GM19035 (cell line): ENCODE measurements at regions not wholly inside any gene's neighbourhood (a gene's known extent, or its start where the extent isn't known, plus 50 kb on each side); places are given as distances from the start of the nearest gene placed in this dataset.

ENCODE experiments used
- ATAC-seq: cut with Tn5 transposase; IDR thresholded peaks from one replicate; pipeline ENCODE4 v1.9.1; 2021; ENCODE audit not compliant: unreplicated experiment

- ATAC-seq: no peak
Measured at GRCh38 chr9:78559449-78559885, 262.5 kb downstream of the PSAT1 start.

- no peak for ATAC-seq
Measured at GRCh38 chr9:78562021-78562420, 265.1 kb downstream of the PSAT1 start.

DNA sequence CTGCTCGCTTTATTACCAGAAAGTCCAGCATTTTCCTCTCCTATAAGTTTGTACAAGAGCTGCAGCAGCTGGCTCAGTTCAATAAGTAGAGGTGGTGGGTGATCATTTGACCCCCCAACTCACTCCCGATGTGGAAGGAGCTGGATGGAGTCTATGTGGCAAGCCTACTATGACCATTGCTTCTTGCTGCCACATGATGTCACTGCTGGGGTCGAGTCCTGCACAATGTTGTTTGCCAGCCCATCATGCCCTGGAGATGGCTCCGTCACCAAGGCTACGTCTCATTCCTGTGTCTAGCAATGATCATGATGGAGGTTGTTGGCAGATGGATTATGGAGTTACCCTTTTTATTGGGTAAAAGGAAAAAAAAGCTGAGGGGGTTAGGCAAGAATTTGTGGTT, 266.3 kb downstream of the PSAT1 start:
- ATAC-seq: no peak

DNA sequence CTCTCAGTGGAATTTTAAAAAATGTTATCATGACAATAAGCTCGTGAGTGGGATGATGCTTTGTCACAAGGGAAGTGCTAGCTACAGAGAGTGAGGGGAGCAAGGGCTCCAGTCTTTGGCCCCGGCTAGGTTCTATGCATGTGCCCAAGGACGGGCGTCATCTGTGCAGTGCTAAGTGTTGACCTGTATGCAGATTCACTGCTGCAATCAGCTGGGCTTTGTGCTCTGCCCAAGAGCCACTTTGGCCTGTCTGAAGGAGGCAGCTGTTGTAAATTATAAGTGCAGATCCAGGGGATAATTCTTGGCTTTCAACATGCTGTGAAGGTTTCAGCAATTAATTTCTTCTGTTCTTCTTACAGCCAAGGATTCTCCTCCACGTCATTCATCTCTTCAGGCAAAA, 268.6 kb downstream of the PSAT1 start:
- ATAC-seq: no peak

- no peak for ATAC-seq
Measured at GRCh38 chr9:78566521-78566920, 269.6 kb downstream of the PSAT1 start.

DNA sequence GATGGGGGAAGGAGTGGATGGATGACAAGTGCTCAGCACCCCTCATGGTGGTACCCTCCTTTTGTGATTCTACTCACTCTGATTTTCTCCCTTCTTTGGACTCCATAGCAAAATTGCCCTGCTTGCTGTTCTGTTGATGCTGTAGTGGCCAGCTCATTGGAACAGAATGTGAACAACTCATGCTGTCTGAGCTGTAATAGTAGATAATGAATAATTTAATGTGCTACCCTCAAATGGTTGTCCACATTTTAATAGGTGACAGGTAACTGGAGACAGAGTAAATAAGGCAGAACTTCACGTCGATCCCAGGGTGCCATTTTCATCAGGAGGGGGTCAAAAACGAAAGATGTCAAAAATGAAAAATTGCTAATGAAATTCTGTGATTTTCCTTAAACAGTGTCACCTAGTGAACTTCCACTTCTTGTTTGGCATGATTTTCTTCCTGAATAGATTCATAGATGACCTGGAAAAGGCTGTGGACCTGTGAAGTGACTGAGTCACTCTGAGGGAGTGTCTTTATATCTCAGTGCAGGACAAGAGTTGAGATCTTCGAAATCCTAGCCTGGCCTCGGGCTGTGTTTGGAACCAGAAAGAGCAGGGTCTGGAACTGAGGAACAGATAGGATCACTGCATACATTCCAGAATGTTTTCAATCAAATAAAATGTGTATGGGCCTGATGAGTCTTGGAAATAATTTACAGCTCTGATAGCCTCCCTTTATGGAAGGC, 270.2 kb downstream of the PSAT1 start:
- ATAC-seq: no peak

- ATAC-seq: no peak
Measured at GRCh38 chr9:78567693-78568092, 270.8 kb downstream of the PSAT1 start.

- ATAC-seq: no peak
Measured at GRCh38 chr9:78568774-78569173, 271.8 kb downstream of the PSAT1 start.

- ATAC-seq: no peak
Measured at GRCh38 chr9:78572266-78572665, 275.3 kb downstream of the PSAT1 start.

DNA sequence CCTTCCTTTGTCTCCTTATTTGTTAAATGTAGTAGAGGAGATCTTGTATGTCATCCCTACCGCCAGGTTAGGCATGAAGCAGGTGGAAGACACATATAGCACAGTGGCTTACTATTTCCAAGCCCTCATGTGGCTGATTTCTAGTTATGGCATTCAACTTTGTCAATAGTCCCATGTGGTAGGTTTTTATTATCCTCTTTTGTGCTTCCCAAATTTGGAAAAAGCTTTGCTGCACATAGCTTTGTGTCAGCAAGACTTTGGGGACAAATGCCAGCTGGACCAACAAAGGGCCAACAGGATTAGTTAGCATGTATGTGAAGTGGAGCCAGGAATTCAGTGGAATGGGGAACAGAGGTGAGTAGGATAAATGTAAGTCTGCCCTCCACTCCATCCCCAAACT, 276.3 kb downstream of the PSAT1 start:
- ATAC-seq: no peak

GRCh38 chr9:78573669-78574068, 276.7 kb downstream of the PSAT1 start:
- ATAC-seq: no peak

GRCh38 chr9:78574354-78575045, 277.6 kb downstream of the PSAT1 start:
- no peak for ATAC-seq

- no peak for ATAC-seq
Measured at GRCh38 chr9:78575081-78575480, 278.2 kb downstream of the PSAT1 start.

GRCh38 chr9:78575771-78576170, 278.8 kb downstream of the PSAT1 start:
- no peak for ATAC-seq

DNA sequence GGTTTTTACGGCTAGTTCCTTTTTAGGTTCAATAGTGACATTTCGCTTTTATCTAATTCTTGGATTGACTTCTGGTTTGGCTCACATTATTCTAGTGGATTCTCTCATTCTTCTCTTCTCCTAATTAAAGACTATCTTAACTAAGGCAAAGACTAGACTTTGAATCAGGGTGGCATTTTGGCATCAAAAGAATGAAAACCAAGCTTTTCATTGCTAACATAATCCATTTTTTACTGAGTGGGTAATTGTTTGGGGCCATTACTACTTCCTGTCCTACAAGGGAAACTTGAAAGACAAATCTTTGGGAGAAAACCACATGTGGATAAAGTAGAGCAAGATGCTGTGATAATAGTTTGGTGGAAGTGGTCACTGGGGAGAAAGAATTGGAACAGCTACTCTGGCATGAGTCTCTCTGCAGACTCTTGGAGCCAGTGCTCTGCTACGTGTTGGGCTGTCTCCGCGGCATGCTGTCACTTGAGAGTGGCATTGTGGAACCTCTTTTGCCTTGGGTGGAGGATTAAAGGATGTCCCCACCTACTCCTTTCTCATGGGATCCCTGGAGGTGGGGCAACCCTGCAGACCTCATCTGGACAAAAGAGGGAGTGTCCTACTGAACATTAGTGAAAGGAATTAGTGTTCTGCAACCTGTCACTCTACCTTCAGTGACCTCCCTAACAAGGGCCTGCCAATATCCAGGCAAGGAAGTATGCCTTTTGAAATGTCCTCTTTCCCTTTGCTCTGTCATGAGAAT, 280.4 kb downstream of the PSAT1 start:
- no peak for ATAC-seq

DNA sequence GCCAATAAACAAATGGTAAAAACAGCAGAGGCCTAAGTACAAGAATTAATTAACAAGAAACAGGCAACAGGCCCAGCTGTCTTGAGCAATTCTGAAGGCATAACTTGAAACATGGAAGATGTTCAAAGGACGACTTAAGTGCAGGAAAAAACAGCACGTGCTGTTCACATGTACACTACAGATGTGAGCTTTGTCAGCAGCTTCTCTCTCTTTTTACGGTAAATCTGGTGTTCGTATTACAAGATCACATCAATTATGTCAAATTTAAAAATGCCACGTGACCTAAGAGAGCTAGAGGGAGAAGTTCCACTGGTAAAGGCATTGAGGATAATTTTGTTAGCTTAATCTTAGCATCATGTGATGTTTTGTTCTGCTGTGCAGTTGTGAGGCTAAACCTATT, 281.1 kb downstream of the PSAT1 start:
- no peak for ATAC-seq

GRCh38 chr9:78582821-78583220, 285.9 kb downstream of the PSAT1 start:
- no peak for ATAC-seq

DNA sequence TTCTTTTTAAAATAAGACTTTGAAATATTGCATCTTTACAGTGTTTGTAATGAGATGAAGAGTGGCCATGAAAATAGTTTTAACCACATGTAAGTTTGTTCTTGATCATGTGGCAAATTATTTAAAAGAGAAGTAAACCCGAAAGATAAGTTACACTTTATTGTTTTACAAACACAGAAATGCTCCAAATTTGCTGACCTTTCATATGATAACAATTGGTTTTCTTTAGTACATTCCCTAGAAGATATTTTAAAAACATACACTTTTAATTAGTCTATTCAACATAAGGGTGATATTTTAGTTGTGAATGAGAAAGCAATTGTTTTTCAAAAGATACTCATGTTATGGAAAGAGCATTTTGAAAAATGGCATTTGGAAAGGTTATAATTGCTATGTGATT, 287.7 kb downstream of the PSAT1 start:
- no peak for ATAC-seq

DNA sequence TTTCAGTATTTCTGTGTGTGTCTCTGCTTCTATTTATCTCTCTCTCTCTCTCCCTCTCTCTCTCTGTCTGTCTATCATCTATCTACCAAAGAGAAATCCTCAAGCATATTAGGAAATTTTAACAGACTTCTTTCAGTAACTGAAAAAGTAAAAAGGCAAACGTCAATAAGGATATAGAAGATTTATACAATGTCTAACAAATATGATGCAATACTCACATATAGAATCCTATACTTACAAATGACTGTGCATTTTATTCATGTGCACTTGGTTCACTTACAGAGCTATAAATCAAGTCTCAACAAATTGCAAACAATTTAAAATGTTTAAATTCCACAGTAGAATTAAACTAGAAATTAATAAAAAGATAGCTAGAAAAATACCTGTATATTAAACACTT, 289.0 kb downstream of the PSAT1 start:
- ATAC-seq: no peak

DNA sequence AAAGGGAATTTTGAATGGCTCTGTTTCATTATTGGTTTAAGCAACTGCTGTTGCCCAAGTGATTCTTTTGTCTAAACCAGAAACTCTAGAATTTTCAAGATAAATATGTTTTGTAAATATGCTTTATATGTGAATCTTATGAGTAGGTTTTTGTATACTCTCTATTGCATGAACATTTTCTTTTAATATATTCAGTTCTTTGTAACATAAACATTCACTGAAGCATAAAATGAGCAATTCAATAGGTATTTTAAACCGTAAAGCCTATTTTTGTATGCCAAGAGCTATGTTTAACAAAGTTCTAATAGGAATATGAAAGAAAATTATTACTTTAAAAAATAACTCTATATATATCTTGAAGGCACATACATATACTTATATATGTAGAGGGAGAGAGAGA, 293.1 kb downstream of the PSAT1 start:
- ATAC-seq: no peak

DNA sequence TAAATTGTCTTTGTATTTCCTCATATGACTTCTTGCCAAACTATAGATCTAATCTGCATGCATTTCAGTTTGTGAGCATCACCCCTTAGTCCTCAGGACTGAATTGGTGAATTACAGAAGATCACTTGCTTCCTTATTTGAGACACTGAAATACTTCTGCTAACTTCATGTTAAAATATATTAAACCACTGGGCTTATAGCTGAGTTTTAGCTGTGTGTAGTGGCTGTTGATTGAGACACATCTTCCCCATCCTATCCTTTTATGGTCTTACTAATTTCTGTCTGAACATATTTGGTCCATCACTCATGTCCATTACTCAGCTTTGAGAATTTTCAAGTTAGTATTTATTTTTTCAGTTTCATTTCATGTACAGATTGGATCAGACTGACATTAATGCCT, 295.9 kb downstream of the PSAT1 start:
- no peak for ATAC-seq
